Stimulated activated CD4-positive, alpha-beta T cell treated with anti-CD3 and anti-CD28 coated beads, Interleukin-1b, Interleukin-23, amount 100 ng/mL, for 24 hours (primary cell): ENCODE measurements at regions not wholly inside any gene's neighbourhood (a gene's known extent, or its start where the extent isn't known, plus 50 kb on each side); places are given as distances from the start of the nearest gene placed in this dataset.
"Not testable (repeated sequence)": the region's sequence is repeated elsewhere in the genome, so short reads cannot be mapped to it uniquely, and the experiment has no call there.

Experiments
- DNase-seq, 4 experiments: peaks; one replicate each; pipeline ENCODE4 v3.0.0-alpha.2; 2020; ENCODE audit warnings: low read depth in 4 of 4, low spot score in 1 of 4

DNA sequence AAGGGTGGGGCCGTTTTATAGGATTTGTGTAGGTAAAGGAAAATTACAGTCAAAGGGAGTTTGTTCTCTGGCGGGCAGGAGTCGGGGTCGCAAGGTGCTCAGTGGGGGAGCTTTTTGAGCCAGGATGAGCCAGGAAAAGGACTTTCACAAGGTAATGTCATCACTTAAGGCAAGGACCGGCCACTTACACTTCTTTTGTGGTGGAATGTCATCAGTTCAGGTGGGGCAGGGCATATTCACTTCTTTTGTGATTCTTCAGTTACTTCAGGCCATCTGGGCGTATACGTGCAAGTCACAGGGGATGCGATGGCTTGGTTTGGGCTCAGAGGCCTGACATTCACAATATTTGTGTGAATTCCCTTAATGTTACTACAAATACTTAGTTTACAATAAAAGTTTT lies 88.2 kb upstream of the MAP3K7 start:
- DNase-seq: not testable (repeated sequence)

- not testable (repeated sequence) for DNase-seq
Observed at GRCh38 chr6:90674077-90674476, 87.2 kb upstream of the MAP3K7 start.

- no peak for DNase-seq
Observed at GRCh38 chr6:90669846-90670245, 83.0 kb upstream of the MAP3K7 start.

- no peak for DNase-seq
Observed at GRCh38 chr6:90669420-90669819, 82.5 kb upstream of the MAP3K7 start.

DNA sequence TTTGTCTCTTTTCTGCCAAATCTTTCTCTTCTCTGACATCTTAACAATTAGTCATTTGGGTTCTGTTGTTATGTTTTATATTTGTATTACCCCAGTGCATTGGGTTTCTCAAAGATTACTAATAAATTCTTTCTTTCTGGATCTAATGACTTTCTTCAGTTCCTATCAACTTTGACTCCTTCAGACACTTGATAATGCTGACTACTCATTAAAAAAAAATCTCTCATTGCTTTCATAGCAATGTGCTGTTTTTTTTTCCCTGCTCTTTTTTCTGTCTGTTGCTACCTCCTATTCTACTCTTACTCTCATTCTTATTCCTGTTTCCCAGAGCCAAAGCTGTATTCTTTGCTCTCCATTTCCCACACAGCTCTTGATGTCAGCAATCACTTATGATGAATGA lies 81.3 kb upstream of the MAP3K7 start:
- DNase-seq: no peak

- no peak for DNase-seq
Observed at GRCh38 chr6:90663873-90664272, 77.0 kb upstream of the MAP3K7 start.

GRCh38 chr6:90663106-90663505 lies 76.2 kb upstream of the MAP3K7 start:
- no peak for DNase-seq

DNA sequence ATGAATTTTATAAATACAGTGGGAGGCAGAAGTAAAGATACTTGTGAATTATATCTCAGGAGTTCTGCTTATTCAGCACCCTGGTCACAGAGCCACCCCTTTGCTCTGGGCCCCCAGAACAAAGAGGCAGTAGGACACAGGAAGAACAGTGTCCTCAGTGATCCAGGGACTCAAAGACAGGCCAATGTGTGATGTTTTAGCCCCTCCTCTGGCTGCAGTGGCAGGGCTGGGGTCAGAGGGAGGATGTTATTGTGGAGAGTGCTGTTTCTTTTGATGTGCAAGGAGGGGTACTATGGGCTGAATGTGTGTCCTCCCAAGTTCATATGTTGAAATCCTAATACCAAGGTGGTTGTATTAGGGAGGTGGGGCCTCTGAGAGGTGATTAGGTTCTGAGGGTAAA lies 74.1 kb upstream of the MAP3K7 start:
- no peak for DNase-seq

- no peak for DNase-seq
Observed at GRCh38 chr6:90658497-90658896, 71.6 kb upstream of the MAP3K7 start.

GRCh38 chr6:90656325-90656724 lies 69.5 kb upstream of the MAP3K7 start:
- DNase-seq: no peak

DNA sequence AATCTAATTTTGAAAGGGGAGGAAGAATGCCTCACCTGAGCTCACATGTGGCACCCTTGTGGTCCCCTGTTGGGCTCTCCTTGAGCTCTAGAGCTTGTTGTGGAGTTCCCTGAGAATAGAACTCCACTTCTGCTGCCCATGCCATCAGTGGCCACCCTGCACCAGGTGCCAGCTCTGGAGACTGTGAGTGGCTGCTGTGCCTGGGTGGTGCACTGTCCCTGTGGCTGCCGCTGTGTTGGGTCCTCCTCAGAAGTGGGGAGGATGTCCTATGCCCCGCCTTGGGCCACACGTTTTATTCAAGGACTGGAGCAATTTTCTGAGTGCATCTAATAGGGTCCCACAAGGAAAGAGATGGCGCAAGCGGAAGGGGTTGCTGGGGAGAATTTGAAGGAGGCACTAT lies 67.9 kb upstream of the MAP3K7 start:
- DNase-seq: no peak

DNA sequence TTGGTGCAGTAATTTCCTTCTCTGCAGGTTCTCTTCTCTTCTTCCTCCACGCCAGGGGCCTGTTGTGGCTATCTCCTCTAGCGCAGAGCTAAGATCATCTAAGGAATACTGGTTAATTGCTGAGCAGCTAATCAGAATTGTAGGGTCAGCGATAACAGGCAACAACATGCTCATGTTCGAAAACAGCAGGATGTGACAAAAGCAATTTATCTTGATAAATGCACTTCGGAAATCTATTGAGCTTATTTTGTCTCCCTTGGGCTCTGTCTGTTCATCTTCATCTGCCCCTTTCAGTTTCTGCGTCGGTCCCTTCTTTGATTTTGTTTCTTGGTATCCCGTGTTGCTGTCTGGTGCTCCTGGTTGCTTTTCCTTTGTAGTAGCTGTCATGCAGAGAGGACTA lies 67.3 kb upstream of the MAP3K7 start:
- no peak for DNase-seq

DNA sequence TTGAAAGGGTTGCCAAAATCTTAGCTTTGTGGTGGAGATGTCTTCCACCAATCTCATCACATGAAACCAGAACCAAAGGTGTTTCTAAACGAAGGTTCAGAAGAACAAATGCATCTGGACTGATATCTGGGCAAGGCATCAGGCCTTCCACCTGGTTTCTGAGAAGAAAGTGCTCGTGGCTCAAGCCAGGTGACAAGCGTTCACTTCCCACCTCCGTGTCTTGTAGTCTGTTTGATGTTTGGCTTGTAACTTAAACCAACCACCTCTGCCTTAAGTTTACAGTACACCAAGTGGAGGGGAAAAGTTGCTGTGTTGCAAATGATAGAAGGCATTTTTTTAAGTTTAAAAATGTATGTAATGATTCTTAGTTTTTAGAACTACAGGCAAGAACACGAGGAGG lies 66.9 kb upstream of the MAP3K7 start:
- DNase-seq: no peak

DNA sequence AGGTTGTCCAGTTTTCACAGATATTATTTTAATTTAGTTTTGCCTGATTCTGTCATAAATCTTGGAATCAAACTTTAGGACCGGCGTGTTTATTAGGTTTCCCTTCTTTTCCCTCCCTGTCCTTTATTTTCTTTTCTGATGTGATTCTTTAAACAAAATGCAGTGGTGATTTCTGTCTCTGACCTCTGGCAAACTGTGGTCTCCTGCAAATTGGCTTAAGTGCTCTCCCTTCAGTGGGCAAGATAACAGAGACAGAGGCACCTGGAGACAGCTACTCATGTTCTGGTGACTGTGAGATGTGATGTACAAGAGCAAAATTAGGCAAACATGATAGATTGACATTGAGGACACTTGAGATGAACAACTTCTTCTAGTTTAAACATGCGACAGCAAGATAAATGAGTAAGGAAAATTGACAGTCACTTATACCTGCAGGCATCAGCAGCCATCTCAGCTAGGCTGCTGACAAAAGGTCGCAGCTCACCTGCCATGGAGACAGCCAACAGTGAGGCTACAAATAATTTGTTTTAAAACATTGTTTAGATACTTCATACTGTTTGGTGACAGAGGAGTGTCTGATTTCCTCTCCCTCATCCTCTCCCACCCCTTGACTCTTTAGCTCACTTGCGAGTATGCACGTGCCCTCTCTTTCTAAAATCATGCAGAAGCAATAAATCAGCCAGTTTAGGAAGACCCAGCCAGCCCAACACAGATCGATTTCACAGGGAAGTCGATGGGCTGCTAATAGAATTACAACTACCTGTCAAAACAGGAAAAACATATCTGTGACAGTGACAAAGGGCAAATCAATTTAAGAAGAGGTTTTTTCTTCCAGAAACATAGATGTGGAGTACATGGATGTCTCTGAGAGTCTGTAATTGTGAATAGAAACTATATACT lies 63.4 kb upstream of the MAP3K7 start:
- no peak for DNase-seq

GRCh38 chr6:90648873-90649272 lies 62.0 kb upstream of the MAP3K7 start:
- DNase-seq: no peak

DNA sequence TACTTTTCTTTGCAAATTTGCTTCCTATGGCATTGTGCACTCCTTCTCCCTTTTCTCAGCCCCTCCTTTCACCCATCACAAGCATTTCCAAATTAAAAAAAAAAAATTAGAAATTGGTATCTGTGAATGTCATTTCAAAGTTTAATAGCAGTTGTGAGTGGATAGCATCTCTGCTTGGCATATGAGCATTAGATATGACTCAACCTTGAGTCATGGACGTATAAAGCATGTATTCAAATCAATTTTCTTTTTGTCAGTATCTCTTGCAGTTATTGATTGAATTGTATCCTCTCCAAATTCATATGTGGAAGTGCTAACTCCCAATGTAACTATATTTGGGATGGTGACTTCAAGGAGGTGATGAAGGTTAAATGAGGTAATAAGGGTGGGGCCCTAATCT lies 60.1 kb upstream of the MAP3K7 start:
- no peak for DNase-seq

GRCh38 chr6:90645634-90646033 lies 58.8 kb upstream of the MAP3K7 start:
- no peak for DNase-seq

GRCh38 chr6:90644492-90644891 lies 57.6 kb upstream of the MAP3K7 start:
- DNase-seq: no peak

- DNase-seq: no peak
Observed at GRCh38 chr6:90643381-90643780, 56.5 kb upstream of the MAP3K7 start.

DNA sequence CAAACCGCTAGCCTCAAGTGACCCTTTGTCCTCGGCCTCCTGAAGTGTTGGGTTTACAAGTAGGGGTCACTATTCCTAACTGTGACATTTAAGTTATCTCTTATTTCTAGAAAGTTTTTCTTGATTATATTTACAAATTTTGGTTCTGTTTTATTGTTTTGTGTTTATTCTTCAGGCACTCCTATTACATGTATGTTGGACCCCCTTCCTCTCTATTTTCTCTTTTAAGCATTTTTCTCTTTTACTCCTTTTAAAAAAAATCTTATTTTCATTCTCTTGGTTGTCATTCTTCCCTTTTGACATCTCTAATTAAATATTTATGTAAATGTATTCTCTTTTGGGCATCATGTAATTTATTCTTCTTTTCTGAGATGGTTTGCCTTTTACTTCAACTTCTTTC lies 50.4 kb upstream of the MAP3K7 start:
- no peak for DNase-seq
